GM18861 (cell line): ENCODE measurements at regions not wholly inside any gene's neighbourhood (a gene's known extent, or its start where the extent isn't known, plus 50 kb on each side); places are given as distances from the start of the nearest gene placed in this dataset.
"Not testable (repeated sequence)": the region's sequence is repeated elsewhere in the genome, so short reads cannot be mapped to it uniquely, and the experiment has no call there.

Experiments
- ATAC-seq: cut with Tn5 transposase; IDR thresholded peaks from one replicate; pipeline ENCODE4 v1.9.1; 2021; ENCODE audit not compliant: unreplicated experiment

GRCh38 chr2:39487398-39488250 lies 50.5 kb upstream of the MAP4K3 start:
- no peak for ATAC-seq

GRCh38 chr2:39488450-39488849 lies 51.4 kb upstream of the MAP4K3 start:
- no peak for ATAC-seq

- ATAC-seq = no peak
Observed at GRCh38 chr2:39490586-39490985, 53.5 kb upstream of the MAP4K3 start.

- ATAC-seq = no peak
Observed at GRCh38 chr2:39491653-39492052, 54.6 kb upstream of the MAP4K3 start.

- ATAC-seq = peak; percentile 95
Observed at GRCh38 chr2:39492095-39492590, 55.1 kb upstream of the MAP4K3 start.

GRCh38 chr2:39492716-39493115 lies 55.6 kb upstream of the MAP4K3 start:
- no peak for ATAC-seq

GRCh38 chr2:39494784-39495251 lies 57.7 kb upstream of the MAP4K3 start:
- ATAC-seq = peak; percentile 50

GRCh38 chr2:39497082-39497801 lies 60.2 kb upstream of the MAP4K3 start:
- no peak for ATAC-seq

- ATAC-seq = not testable (repeated sequence)
Observed at GRCh38 chr2:39498176-39498575, 61.1 kb upstream of the MAP4K3 start.

GRCh38 chr2:39498786-39499185 lies 61.7 kb upstream of the MAP4K3 start:
- ATAC-seq = no peak

- ATAC-seq = no peak
Observed at GRCh38 chr2:39499336-39499735, 62.3 kb upstream of the MAP4K3 start.

- no peak for ATAC-seq
Observed at GRCh38 chr2:39501412-39501811, 64.3 kb upstream of the MAP4K3 start.

GRCh38 chr2:39503277-39503676 lies 66.2 kb upstream of the MAP4K3 start:
- ATAC-seq = no peak

GRCh38 chr2:39504790-39505335 lies 67.8 kb upstream of the MAP4K3 start:
- no peak for ATAC-seq

- peak; percentile 95 for ATAC-seq
Observed at GRCh38 chr2:39506215-39506614, 69.1 kb upstream of the MAP4K3 start.

- ATAC-seq = no peak
Observed at GRCh38 chr2:39508198-39508597, 71.1 kb upstream of the MAP4K3 start.

- ATAC-seq = no peak
Observed at GRCh38 chr2:39510140-39510539, 73.1 kb upstream of the MAP4K3 start.

GRCh38 chr2:39511219-39511604 lies 74.1 kb upstream of the MAP4K3 start:
- no peak for ATAC-seq

- no peak for ATAC-seq
Observed at GRCh38 chr2:39511605-39512433, 74.7 kb upstream of the MAP4K3 start.

- ATAC-seq = no peak
Observed at GRCh38 chr2:39512434-39512935, 75.4 kb upstream of the MAP4K3 start.

GRCh38 chr2:39512941-39513340 lies 75.9 kb upstream of the MAP4K3 start:
- no peak for ATAC-seq
